Erythroblast (primary cell): ENCODE measurements at regions not wholly inside any gene's neighbourhood (a gene's known extent, or its start where the extent isn't known, plus 50 kb on each side); places are given as distances from the start of the nearest gene placed in this dataset.

Experiments used
- GATA1 ChIP-seq: IDR thresholded peaks from 2 replicates; pipeline ENCODE4 v1.6.1; 2011; ENCODE audit warnings: low read depth, mild to moderate bottlenecking, control low read depth, low read length, moderate library complexity
- POLR2A ChIP-seq: IDR thresholded peaks from 2 replicates; pipeline ENCODE4 v1.6.1; 2011; ENCODE audit warnings: mild to moderate bottlenecking, low read length

- TF ChIP-seq POLR2A (no peak), GATA1 (no peak)
These were observed 210.1 kb upstream of the LRATD1 start for GRCh38 chr2:14422426-14422825.
